ENCODE measurements at regions not wholly inside any gene's neighbourhood (a gene's known extent, or its start where the extent isn't known, plus 50 kb on each side); places are given as distances from the start of the nearest gene placed in this dataset.

DNA sequence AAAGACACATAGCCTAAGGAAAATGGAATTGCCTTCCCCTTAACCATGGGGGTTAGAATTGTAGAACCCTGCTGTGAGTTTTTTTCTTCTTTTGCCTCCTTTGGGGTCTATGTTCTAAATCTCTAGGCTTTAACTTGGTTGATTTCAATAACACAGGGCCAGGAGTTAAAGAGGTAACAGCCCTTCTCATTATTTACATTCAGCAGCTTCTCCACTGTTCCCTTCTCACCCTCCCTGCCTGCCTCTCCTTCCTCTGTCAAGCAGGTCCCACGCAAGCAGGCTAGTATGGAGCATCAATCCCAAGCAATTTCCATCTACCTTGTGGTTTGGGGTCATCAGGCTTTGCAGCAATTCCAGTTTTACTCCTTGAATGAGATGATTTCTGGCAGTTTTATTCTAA, 236.1 kb upstream of the G2E3 start:
- Histone ChIP-seq H3K27ac (no peak overlapping the region), H3K36me3 (no peaks in the 10 kb centered on the region), H4K20me1 (ENCODE audit: low read depth) (no peaks in the 10 kb centered on the region), H3F3A (ENCODE audit: low read depth) (no peaks in the 10 kb centered on the region), H2AFZ (replicated peaks) (no peak overlapping the region), H3K27me3 (no peaks in the 10 kb centered on the region), H3K4me1 (peaks cover 3% of the 10 kb centered on the region), H3K79me2 (ENCODE audit: low read depth) (no peaks in the 10 kb centered on the region), H3K9me3 (ENCODE audit: low read depth) (no peaks in the 10 kb centered on the region), H3K9ac (no peak overlapping the region), H3K4me3 (no peak overlapping the region), H3K4me2 (no peak overlapping the region)
- TF ChIP-seq EZH2 (IDR thresholded peaks at IDR 0.05), result no peak
- TF ChIP-seq, protein P1, sequence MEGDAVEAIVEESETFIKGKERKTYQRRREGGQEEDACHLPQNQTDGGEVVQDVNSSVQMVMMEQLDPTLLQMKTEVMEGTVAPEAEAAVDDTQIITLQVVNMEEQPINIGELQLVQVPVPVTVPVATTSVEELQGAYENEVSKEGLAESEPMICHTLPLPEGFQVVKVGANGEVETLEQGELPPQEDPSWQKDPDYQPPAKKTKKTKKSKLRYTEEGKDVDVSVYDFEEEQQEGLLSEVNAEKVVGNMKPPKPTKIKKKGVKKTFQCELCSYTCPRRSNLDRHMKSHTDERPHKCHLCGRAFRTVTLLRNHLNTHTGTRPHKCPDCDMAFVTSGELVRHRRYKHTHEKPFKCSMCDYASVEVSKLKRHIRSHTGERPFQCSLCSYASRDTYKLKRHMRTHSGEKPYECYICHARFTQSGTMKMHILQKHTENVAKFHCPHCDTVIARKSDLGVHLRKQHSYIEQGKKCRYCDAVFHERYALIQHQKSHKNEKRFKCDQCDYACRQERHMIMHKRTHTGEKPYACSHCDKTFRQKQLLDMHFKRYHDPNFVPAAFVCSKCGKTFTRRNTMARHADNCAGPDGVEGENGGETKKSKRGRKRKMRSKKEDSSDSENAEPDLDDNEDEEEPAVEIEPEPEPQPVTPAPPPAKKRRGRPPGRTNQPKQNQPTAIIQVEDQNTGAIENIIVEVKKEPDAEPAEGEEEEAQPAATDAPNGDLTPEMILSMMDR (IDR thresholded peaks at IDR 0.05), result no peak
- no peak for TF ChIP-seq EZH2phosphoT487 (IDR thresholded peaks at IDR 0.05)
- no peak for DNase-seq (ENCODE audit: low spot score)
- no peak overlapping the region for H3K4me3 Mint-ChIP-seq
- H3K36me3 Mint-ChIP-seq, result no peaks in the 10 kb centered on the region
- H3K4me1 Mint-ChIP-seq, result peaks cover 2% of the 10 kb centered on the region
- H3K27ac Mint-ChIP-seq, result no peak overlapping the region
- no peaks in the 10 kb centered on the region for H3K9me3 Mint-ChIP-seq
- H3K27me3 Mint-ChIP-seq (ENCODE audit: insufficient read depth, low read depth), result peaks cover 5% of the 10 kb centered on the region

DNA sequence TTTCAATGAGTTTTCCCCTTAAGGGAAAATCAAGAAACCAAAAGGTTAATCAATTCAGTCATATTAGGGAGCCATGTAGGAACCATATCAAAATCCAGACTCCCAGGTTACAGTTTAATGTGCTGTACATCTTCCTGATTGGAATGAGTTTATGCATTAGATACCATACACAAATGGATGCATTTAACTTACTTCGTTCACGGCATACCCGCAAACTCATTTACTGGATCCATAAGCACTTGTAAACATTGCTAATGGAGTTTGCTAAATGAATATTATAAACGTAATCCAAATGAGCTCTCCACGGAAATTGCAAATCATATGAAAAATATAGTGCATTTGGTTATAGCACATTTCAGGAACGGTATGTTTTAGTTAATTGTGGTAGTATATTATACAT, 228.9 kb upstream of the G2E3 start:
- Histone ChIP-seq H3K9ac (no peak overlapping the region), H3K4me2 (no peak overlapping the region), H3K4me3 (no peak overlapping the region), H3F3A (ENCODE audit: low read depth) (no peaks in the 10 kb centered on the region), H3K27me3 (no peaks in the 10 kb centered on the region), H3K27ac (no peak overlapping the region), H4K20me1 (ENCODE audit: low read depth) (no peaks in the 10 kb centered on the region), H3K4me1 (no peaks in the 10 kb centered on the region), H2AFZ (replicated peaks) (no peak overlapping the region), H3K9me3 (ENCODE audit: low read depth) (no peaks in the 10 kb centered on the region), H3K79me2 (ENCODE audit: low read depth) (no peaks in the 10 kb centered on the region), H3K36me3 (no peaks in the 10 kb centered on the region)
- DNase-seq (ENCODE audit: low spot score), result no peak
- H3K36me3 Mint-ChIP-seq, result no peaks in the 10 kb centered on the region
- peaks cover 6% of the 10 kb centered on the region for H3K9me3 Mint-ChIP-seq
- H3K27ac Mint-ChIP-seq, result no peak overlapping the region
- no peaks in the 10 kb centered on the region for H3K4me1 Mint-ChIP-seq
- no peak for TF ChIP-seq EZH2 (IDR thresholded peaks at IDR 0.05)
- TF ChIP-seq EZH2phosphoT487 (IDR thresholded peaks at IDR 0.05), result no peak
- TF ChIP-seq, protein P1 (IDR thresholded peaks at IDR 0.05), result no peak
- H3K4me3 Mint-ChIP-seq, result no peak overlapping the region
- no peaks in the 10 kb centered on the region for H3K27me3 Mint-ChIP-seq (ENCODE audit: insufficient read depth, low read depth)

DNA sequence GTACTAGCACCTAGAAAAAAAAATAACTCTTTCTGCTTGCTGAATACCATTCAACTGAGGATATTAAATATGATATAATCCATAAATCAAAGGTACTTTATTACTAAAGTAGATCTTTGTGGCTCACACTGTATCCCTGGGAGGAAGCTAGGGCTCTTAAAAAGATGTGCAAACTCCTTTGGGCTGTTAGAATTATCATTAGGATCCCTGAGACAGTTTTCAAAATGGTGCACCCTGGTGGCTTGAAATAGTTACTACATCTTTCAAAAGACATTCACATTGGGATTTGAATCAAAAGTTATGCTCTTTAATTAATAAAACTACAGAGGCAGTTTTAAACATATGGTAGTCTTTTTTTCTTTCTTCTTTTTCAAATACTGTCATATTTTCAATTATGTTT, 228.5 kb upstream of the G2E3 start:
- no peak overlapping the region for H3K9ac ChIP-seq
- no peaks in the 10 kb centered on the region for H4K20me1 ChIP-seq (ENCODE audit: low read depth)
- H3K27me3 ChIP-seq, result no peaks in the 10 kb centered on the region
- H3K9me3 ChIP-seq (ENCODE audit: low read depth), result no peaks in the 10 kb centered on the region
- TF ChIP-seq, protein P1 (IDR thresholded peaks at IDR 0.05), result peak; percentile 54
- TF ChIP-seq EZH2phosphoT487 (IDR thresholded peaks at IDR 0.05), result no peak
- no peak for TF ChIP-seq EZH2 (IDR thresholded peaks at IDR 0.05)
- no peaks in the 10 kb centered on the region for H3K79me2 ChIP-seq (ENCODE audit: low read depth)
- no peak overlapping the region for H3K27ac ChIP-seq
- H3K4me2 ChIP-seq, result no peak overlapping the region
- no peaks in the 10 kb centered on the region for H3F3A ChIP-seq (ENCODE audit: low read depth)
- no peak for DNase-seq (ENCODE audit: low spot score)
- Mint-ChIP-seq H3K9me3 (peaks cover 6% of the 10 kb centered on the region), H3K27me3 (ENCODE audit: insufficient read depth, low read depth) (no peaks in the 10 kb centered on the region), H3K36me3 (no peaks in the 10 kb centered on the region), H3K4me1 (no peaks in the 10 kb centered on the region), H3K27ac (no peak overlapping the region), H3K4me3 (no peak overlapping the region)
- H3K4me3 ChIP-seq, result no peak overlapping the region
- H3K36me3 ChIP-seq, result no peaks in the 10 kb centered on the region
- H2AFZ ChIP-seq (replicated peaks), result no peak overlapping the region
- no peaks in the 10 kb centered on the region for H3K4me1 ChIP-seq

DNA sequence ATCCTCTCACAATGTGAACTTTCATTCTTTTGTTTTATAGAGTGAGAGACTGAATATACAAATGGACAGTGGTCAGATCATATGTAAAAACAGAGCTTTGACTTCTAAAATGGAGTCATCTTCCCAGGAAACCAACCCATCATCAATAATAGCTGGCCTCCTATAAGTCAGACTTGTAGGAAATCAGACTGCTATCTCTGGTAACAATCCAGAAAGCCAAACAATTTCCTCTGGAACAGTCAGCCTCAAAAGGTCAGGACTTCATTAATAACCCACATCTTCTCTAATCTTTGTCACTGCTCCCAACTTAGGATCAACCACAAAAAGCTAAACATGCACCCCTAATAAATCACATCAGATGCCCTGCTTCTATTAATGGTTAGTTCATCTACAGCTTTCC, 227.9 kb upstream of the G2E3 start:
- Histone ChIP-seq H3K36me3 (no peaks in the 10 kb centered on the region), H3K27ac (no peak overlapping the region), H3K27me3 (no peaks in the 10 kb centered on the region), H2AFZ (replicated peaks) (no peak overlapping the region), H3K9ac (no peak overlapping the region), H3F3A (ENCODE audit: low read depth) (no peaks in the 10 kb centered on the region), H4K20me1 (ENCODE audit: low read depth) (no peaks in the 10 kb centered on the region), H3K4me2 (no peak overlapping the region), H3K4me3 (no peak overlapping the region), H3K9me3 (ENCODE audit: low read depth) (no peaks in the 10 kb centered on the region), H3K79me2 (ENCODE audit: low read depth) (no peaks in the 10 kb centered on the region), H3K4me1 (no peaks in the 10 kb centered on the region)
- DNase-seq (ENCODE audit: low spot score), result no peak
- no peak for TF ChIP-seq EZH2 (IDR thresholded peaks at IDR 0.05)
- TF ChIP-seq, protein P1 (IDR thresholded peaks at IDR 0.05), result no peak
- no peak for TF ChIP-seq EZH2phosphoT487 (IDR thresholded peaks at IDR 0.05)
- Mint-ChIP-seq H3K27me3 (ENCODE audit: insufficient read depth, low read depth) (no peaks in the 10 kb centered on the region), H3K36me3 (no peaks in the 10 kb centered on the region), H3K9me3 (peaks cover 6% of the 10 kb centered on the region), H3K4me3 (no peak overlapping the region), H3K27ac (no peak overlapping the region), H3K4me1 (no peaks in the 10 kb centered on the region)

All from neural progenitor cell (in vitro differentiated cells).